ENCODE measurements at regions not wholly inside any gene's neighbourhood (a gene's known extent, or its start where the extent isn't known, plus 50 kb on each side); places are given as distances from the start of the nearest gene placed in this dataset.

- no peak overlapping the region for H3K4me2 ChIP-seq
- no peaks in the 10 kb centered on the region for H4K20me1 ChIP-seq (ENCODE audit: insufficient read depth)
- H3K36me3 ChIP-seq (ENCODE audit: insufficient read depth): no peaks in the 10 kb centered on the region
- no peak overlapping the region for H3K27ac ChIP-seq
- no peak overlapping the region for H3K4me3 ChIP-seq (IDR thresholded peaks at IDR 0.05; ENCODE audit: insufficient read depth, low read depth, low read length)
- no peak overlapping the region for H2AFZ ChIP-seq (ENCODE audit: low read depth)
- H3K9ac ChIP-seq: no peak overlapping the region
- no peak for TF ChIP-seq CTCF (conservative IDR thresholded peaks at IDR 0.05; ENCODE audit: low read depth, low read length)
- H3K79me2 ChIP-seq (ENCODE audit: insufficient read depth, low read depth): no peaks in the 10 kb centered on the region
- no peaks in the 10 kb centered on the region for H3K4me1 ChIP-seq (ENCODE audit: low read depth, poor library complexity, severe bottlenecking)
- H3K27me3 ChIP-seq (ENCODE audit: insufficient read depth, low read depth): no peaks in the 10 kb centered on the region
These were observed 669.7 kb upstream of the RGMB start for GRCh38 chr5:98103807-98104206.

- TF ChIP-seq CTCF (conservative IDR thresholded peaks at IDR 0.05; ENCODE audit: low read depth, low read length): no peak
- no peaks in the 10 kb centered on the region for H3K79me2 ChIP-seq (ENCODE audit: insufficient read depth, low read depth)
- no peak overlapping the region for H3K9ac ChIP-seq
- H2AFZ ChIP-seq (ENCODE audit: low read depth): no peak overlapping the region
- no peaks in the 10 kb centered on the region for H3K36me3 ChIP-seq (ENCODE audit: insufficient read depth)
- H4K20me1 ChIP-seq (ENCODE audit: insufficient read depth): no peaks in the 10 kb centered on the region
- no peak overlapping the region for H3K4me3 ChIP-seq (IDR thresholded peaks at IDR 0.05; ENCODE audit: insufficient read depth, low read depth, low read length)
- no peak overlapping the region for H3K4me2 ChIP-seq
- no peaks in the 10 kb centered on the region for H3K4me1 ChIP-seq (ENCODE audit: low read depth, poor library complexity, severe bottlenecking)
- no peak overlapping the region for H3K27ac ChIP-seq
- no peaks in the 10 kb centered on the region for H3K27me3 ChIP-seq (ENCODE audit: insufficient read depth, low read depth)
These were observed 668.8 kb upstream of the RGMB start for GRCh38 chr5:98104454-98105188.

- no peaks in the 10 kb centered on the region for H4K20me1 ChIP-seq (ENCODE audit: insufficient read depth)
- no peaks in the 10 kb centered on the region for H3K4me1 ChIP-seq (ENCODE audit: low read depth, poor library complexity, severe bottlenecking)
- H3K9ac ChIP-seq: no peak overlapping the region
- no peak overlapping the region for H3K4me3 ChIP-seq (IDR thresholded peaks at IDR 0.05; ENCODE audit: insufficient read depth, low read depth, low read length)
- no peaks in the 10 kb centered on the region for H3K27me3 ChIP-seq (ENCODE audit: insufficient read depth, low read depth)
- no peak overlapping the region for H3K27ac ChIP-seq
- H2AFZ ChIP-seq (ENCODE audit: low read depth): no peak overlapping the region
- H3K4me2 ChIP-seq: no peak overlapping the region
- H3K79me2 ChIP-seq (ENCODE audit: insufficient read depth, low read depth): no peaks in the 10 kb centered on the region
- TF ChIP-seq CTCF (conservative IDR thresholded peaks at IDR 0.05; ENCODE audit: low read depth, low read length): no peak
- H3K36me3 ChIP-seq (ENCODE audit: insufficient read depth): no peaks in the 10 kb centered on the region
These were observed 667.8 kb upstream of the RGMB start for GRCh38 chr5:98105681-98106080.

- no peak overlapping the region for H3K4me3 ChIP-seq (IDR thresholded peaks at IDR 0.05; ENCODE audit: insufficient read depth, low read depth, low read length)
These were observed 667.1 kb upstream of the RGMB start for GRCh38 chr5:98106116-98107031.

More at GRCh38 chr5:98106116-98107031, 667.1 kb upstream of the RGMB start:
- Histone ChIP-seq H3K36me3 (ENCODE audit: insufficient read depth) (no peaks in the 10 kb centered on the region), H3K9ac (no peak overlapping the region), H3K79me2 (ENCODE audit: insufficient read depth, low read depth) (no peaks in the 10 kb centered on the region), H4K20me1 (ENCODE audit: insufficient read depth) (no peaks in the 10 kb centered on the region), H2AFZ (ENCODE audit: low read depth) (no peak overlapping the region), H3K27ac (no peak overlapping the region), H3K4me1 (ENCODE audit: low read depth, poor library complexity, severe bottlenecking) (no peaks in the 10 kb centered on the region), H3K4me2 (no peak overlapping the region), H3K27me3 (ENCODE audit: insufficient read depth, low read depth) (no peaks in the 10 kb centered on the region)
- no peak for TF ChIP-seq CTCF (conservative IDR thresholded peaks at IDR 0.05; ENCODE audit: low read depth, low read length)

Measured in KMS-11 (cell line).